Hepatocyte (in vitro differentiated cells): ENCODE measurements at regions not wholly inside any gene's neighbourhood (a gene's known extent, or its start where the extent isn't known, plus 50 kb on each side); places are given as distances from the start of the nearest gene placed in this dataset.

ENCODE experiments used
- DNase-seq: peaks from one replicate; pipeline ENCODE4 v3.0.0-alpha.2; 2016; ENCODE audit warnings: low spot score
- H2AFZ ChIP-seq: fragments of 200-600 bp; sonication (generic); 2 replicates; pipeline ENCODE4 v1.6.0; 2016; ENCODE audit warnings: antibody characterized with exemption, mild to moderate bottlenecking
- H3K27ac ChIP-seq: fragments of 200-600 bp; sonication (generic); 2 replicates; pipeline ENCODE4 v1.5.1; 2016; ENCODE audit warnings: mild to moderate bottlenecking
- H3K27me3 ChIP-seq: fragments of 200-600 bp; sonication (generic); 2 replicates; pipeline ENCODE4 v1.6.1; 2016
- H3K36me3 ChIP-seq: fragments of 200-600 bp; sonication (generic); replicated peaks from 2 replicates; pipeline ENCODE4 v1.5.1; 2016; ENCODE audit warnings: low read depth; ENCODE audit not compliant: insufficient read depth
- H3K4me1 ChIP-seq: fragments of 200-600 bp; sonication (generic); 2 replicates; pipeline ENCODE4 v1.5.1; 2016; ENCODE audit warnings: mild to moderate bottlenecking, moderate library complexity; ENCODE audit not compliant: insufficient read depth
- H3K4me2 ChIP-seq: fragments of 200-600 bp; sonication (generic); 2 replicates; pipeline ENCODE4 v1.6.0; 2016
- H3K4me3 ChIP-seq: fragments of 200-600 bp; sonication (generic); 2 replicates; pipeline ENCODE4 v1.5.1; 2016; ENCODE audit warnings: mild to moderate bottlenecking
- H3K79me2 ChIP-seq: fragments of 200-600 bp; sonication (generic); 2 replicates; pipeline ENCODE4 v1.6.0; 2017; ENCODE audit warnings: mild to moderate bottlenecking
- H3K9me2 ChIP-seq: fragments of 200-600 bp; sonication (generic); replicated peaks from 2 replicates; pipeline ENCODE4 v1.6.0; 2017; ENCODE audit warnings: mild to moderate bottlenecking; ENCODE audit not compliant: insufficient read depth
- H3K9me3 ChIP-seq: fragments of 200-600 bp; sonication (generic); 2 replicates; pipeline ENCODE4 v1.5.1; 2016; ENCODE audit warnings: low read depth, mild to moderate bottlenecking
- H4K20me1 ChIP-seq: fragments of 200-600 bp; sonication (generic); 2 replicates; pipeline ENCODE4 v1.6.0; 2016; ENCODE audit warnings: mild to moderate bottlenecking; ENCODE audit not compliant: insufficient read depth, poor library complexity, severe bottlenecking
- CTCF ChIP-seq: fragments of 200-600 bp; sonication (generic); IDR thresholded peaks from 2 replicates; pipeline ENCODE4 v1.5.1; 2016; ENCODE audit warnings: antibody characterized with exemption, mild to moderate bottlenecking; ENCODE audit not compliant: poor library complexity
- EZH2 ChIP-seq: fragments of 200-600 bp; sonication (generic); IDR thresholded peaks from 2 replicates; pipeline ENCODE4 v1.6.1; 2016; ENCODE audit warnings: antibody characterized with exemption, mild to moderate bottlenecking, borderline replicate concordance
- EZH2phosphoT487 ChIP-seq: fragments of 200-600 bp; sonication (generic); IDR thresholded peaks from one replicate; pipeline ENCODE4 v1.6.1; 2018; ENCODE audit warnings: antibody characterized with exemption, mild to moderate bottlenecking, low read depth, moderate library complexity; ENCODE audit not compliant: unreplicated experiment, severe bottlenecking
- WGBS: methylation state at CpG from one replicate; pipeline ENCODE4 v1.1.6; 2016; ENCODE audit warnings: low lambda C conversion rate; ENCODE audit errors: missing lambda C conversion rate; 5-methylcytosine and 5-hydroxymethylcytosine counted together

- Histone ChIP-seq H3K4me2 (no peak overlapping the region), H3K4me1 (no peaks in the 10 kb centered on the region), H4K20me1 (no peaks in the 10 kb centered on the region), H2AFZ (no peak overlapping the region), H3K36me3 (no peaks in the 10 kb centered on the region), H3K27ac (no peak overlapping the region), H3K9me2 (no peaks in the 10 kb centered on the region), H3K79me2 (no peaks in the 10 kb centered on the region), H3K9me3 (no peaks in the 10 kb centered on the region), H3K27me3 (no peaks in the 10 kb centered on the region), H3K4me3 (no peak overlapping the region)
- no peak for DNase-seq
- WGBS = 68% methylated on average over 4 of the region's 4 CpGs
- TF ChIP-seq CTCF = no peak
- no peak for TF ChIP-seq EZH2
- no peak for TF ChIP-seq EZH2phosphoT487
These were observed 116.3 kb upstream of the FN1 start for GRCh38 chr2:215552144-215552580.

- no peaks in the 10 kb centered on the region for H3K9me2 ChIP-seq
- WGBS = 85% methylated on average over 2 of the region's 2 CpGs
These were observed 114.5 kb upstream of the FN1 start for GRCh38 chr2:215550331-215550730.

GRCh38 chr2:215548714-215549113 lies 112.8 kb upstream of the FN1 start:
- Histone ChIP-seq H3K4me2 (no peak overlapping the region), H3K4me3 (no peak overlapping the region), H3K79me2 (no peaks in the 10 kb centered on the region), H3K36me3 (no peaks in the 10 kb centered on the region), H3K27me3 (no peaks in the 10 kb centered on the region), H4K20me1 (no peaks in the 10 kb centered on the region), H3K9me3 (no peaks in the 10 kb centered on the region), H3K4me1 (no peaks in the 10 kb centered on the region), H2AFZ (no peak overlapping the region), H3K27ac (peak overlapping the region; percentile 17), H3K9me2 (no peaks in the 10 kb centered on the region)
- WGBS = 84% methylated on average over 2 of the region's 2 CpGs
- DNase-seq = peak; percentile 10
- TF ChIP-seq CTCF (no peak), EZH2phosphoT487 (no peak), EZH2 (no peak)

More at GRCh38 chr2:215550331-215550730, 114.5 kb upstream of the FN1 start:
- no peaks in the 10 kb centered on the region for H3K79me2 ChIP-seq
- no peaks in the 10 kb centered on the region for H3K9me3 ChIP-seq
- TF ChIP-seq EZH2phosphoT487 (no peak), EZH2 (no peak), CTCF (no peak)
- no peak overlapping the region for H2AFZ ChIP-seq
- no peaks in the 10 kb centered on the region for H3K36me3 ChIP-seq
- no peak overlapping the region for H3K4me2 ChIP-seq
- no peak for DNase-seq
- no peaks in the 10 kb centered on the region for H4K20me1 ChIP-seq
- no peaks in the 10 kb centered on the region for H3K4me1 ChIP-seq
- H3K4me3 ChIP-seq = no peak overlapping the region
- no peak overlapping the region for H3K27ac ChIP-seq
- H3K27me3 ChIP-seq = no peaks in the 10 kb centered on the region

- Histone ChIP-seq H3K9me2 (no peaks in the 10 kb centered on the region), H4K20me1 (no peaks in the 10 kb centered on the region), H3K9me3 (no peaks in the 10 kb centered on the region), H3K36me3 (no peaks in the 10 kb centered on the region), H3K79me2 (no peaks in the 10 kb centered on the region), H3K4me2 (no peak overlapping the region), H3K27me3 (no peaks in the 10 kb centered on the region), H3K4me3 (no peak overlapping the region), H2AFZ (no peak overlapping the region), H3K4me1 (no peaks in the 10 kb centered on the region), H3K27ac (no peak overlapping the region)
- DNase-seq = no peak
- TF ChIP-seq EZH2 (no peak), CTCF (no peak), EZH2phosphoT487 (no peak)
These were observed 106.8 kb upstream of the FN1 start for GRCh38 chr2:215542690-215543089.
